Fibroblast of villous mesenchyme (primary cell): ENCODE measurements at regions not wholly inside any gene's neighbourhood (a gene's known extent, or its start where the extent isn't known, plus 50 kb on each side); places are given as distances from the start of the nearest gene placed in this dataset.
"Not testable (repeated sequence)": the region's sequence is repeated elsewhere in the genome, so short reads cannot be mapped to it uniquely, and the experiment has no call there.

ENCODE experiments used
- DNase-seq: peaks from one replicate; pipeline ENCODE4 v3.0.0-alpha.2; 2010; ENCODE audit warnings: low read depth
- H3K4me3 ChIP-seq: 2 replicates; pipeline ENCODE4 v1.5.1; 2011; ENCODE audit warnings: low read depth, mild to moderate bottlenecking, low read length

DNA sequence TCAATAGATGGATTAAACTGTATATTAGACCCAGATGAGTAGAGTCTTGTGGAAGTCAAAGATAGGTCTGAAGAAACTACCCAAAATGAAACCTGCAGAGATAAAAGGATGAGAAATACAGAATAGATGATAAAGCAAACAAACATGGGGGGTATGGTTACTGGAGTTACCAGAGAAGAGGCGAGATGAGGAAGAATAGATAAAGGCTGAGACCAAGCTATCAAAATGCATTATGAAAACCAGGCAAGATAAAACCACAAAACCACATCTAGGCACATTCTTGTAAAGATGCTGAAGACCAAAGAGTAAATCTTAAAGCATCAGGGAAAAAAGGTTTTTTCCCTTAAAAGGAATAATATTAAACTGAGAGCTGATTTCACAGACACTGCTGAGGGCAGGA is 271.8 kb upstream of the NBPF12 start:
- H3K4me3 ChIP-seq, DNase-seq: not testable (repeated sequence)

DNA sequence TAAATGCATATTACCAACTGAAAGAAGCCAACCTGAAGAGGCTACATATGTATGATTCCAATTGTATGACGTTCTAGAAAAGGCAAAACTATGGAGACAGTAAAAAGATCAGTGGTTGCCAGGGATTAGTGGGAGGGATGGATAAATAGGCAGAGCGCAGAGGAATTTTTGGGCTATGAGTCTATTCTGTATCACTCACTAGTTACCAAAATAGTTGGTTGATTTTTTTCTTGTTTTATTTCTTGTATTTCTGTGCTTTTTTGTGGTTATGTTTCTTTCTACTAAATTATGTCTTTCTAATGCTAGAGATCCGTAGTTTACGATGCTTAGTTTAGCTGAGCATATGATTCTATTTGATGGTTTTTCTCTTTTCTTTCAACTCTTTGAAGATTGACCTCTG is 277.9 kb upstream of the NBPF12 start:
- DNase-seq = not testable (repeated sequence)

DNA sequence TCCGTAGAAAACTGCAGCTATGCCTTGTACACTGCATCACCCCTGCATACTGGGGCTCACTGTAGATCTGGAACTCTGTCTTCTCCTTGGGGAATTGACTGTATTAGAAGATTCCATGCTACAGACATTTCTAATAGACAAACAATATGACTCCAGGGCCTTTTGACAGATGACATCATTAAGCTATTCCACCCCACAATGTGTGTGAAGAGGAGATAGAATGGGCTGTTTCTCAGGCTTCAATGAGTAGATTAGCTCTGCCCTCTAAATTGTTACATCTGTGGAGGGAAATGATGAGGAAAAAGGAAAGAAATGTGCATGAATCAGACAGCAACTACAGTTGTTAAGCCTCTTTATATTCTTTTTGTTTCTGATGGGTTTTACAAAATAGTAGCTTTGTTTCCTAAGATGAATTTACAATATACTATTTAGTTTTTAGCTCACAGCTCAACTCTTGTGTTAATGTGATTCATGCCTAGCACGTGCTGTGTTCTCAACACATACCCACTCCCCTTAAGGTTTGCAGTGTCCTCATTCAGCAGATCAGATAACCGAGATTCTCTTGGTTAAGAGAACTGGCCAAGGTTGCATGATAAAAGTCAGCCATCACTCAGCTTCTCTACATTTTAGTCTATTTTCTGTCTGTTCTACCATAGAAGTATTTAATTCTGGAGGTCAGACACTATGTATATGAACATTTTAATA is 281.6 kb upstream of the NBPF12 start:
- H3K4me3 ChIP-seq, DNase-seq: not testable (repeated sequence)

More for the DNA sequence above, 277.9 kb upstream of the NBPF12 start:
- H3K4me3 ChIP-seq = not testable (repeated sequence)

DNA sequence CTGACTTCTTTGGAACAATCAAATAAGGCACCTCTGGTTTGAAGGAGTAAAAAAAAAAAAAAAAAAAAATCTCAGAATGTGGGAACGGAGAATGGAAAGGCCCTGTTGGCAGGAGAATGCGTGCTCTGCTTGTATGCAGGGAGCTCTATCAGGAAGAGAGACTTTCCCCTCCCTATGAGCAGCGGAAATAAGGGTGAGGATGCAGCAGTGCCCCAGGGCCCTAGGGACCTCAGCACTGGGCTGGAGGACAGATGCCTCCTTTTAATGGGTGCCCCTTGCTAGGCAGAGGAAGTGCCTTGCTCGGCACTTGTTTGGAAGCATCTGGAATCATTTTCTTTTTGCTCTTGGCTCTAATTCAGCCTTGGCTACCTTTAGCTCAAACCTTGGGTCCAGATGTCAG is 283.4 kb upstream of the NBPF12 start:
- H3K4me3 ChIP-seq, DNase-seq: not testable (repeated sequence)

DNA sequence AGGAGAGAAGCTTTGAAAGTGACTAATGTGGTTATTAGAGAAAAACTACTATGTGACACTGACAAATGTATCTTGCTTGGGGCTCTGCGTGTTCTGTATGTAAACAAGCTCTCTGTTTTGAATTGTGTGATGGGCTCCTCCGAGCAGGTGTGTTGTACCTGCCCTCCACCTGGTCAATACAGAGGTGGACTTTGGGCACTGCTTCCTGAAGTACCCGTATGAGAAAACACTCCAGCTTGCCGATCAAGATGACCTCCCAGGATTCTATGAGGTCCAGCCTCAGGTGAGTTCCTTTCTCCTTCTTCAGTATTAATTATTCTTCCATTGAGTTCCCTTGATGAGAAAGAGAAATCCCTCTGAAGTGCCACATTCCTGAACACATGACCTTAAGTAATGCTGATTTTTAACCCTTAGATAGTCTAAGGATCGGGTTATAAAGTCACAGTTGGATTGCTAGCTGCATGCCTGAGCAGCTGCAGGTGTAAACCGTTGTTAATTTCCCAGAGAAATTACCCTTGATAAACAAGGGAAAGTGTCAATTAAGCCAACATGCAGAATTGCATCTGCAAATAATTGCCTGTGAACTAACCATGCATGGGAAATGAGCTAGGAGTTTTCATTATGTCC is 292.0 kb upstream of the NBPF12 start:
- not testable (repeated sequence) for H3K4me3 ChIP-seq, DNase-seq

DNA sequence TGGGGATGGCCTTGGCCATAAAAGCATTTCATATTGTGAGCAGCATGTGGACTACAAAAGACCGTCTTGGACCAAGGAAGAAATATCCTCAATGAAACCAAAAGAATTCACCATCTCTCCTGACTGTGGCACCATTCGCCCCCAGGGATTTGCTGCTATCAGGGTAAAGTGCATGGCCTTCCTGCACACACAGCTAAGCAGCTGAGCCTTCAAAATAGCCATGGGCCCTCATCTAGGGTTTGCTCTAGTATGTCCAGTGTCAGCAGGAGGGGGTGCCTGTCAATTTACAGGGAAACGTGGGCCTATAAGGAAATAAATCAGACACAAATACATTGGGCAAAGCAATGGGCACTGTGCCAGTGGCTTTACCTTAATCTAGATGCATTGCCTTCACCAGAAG is 296.6 kb upstream of the NBPF12 start:
- DNase-seq, H3K4me3 ChIP-seq: not testable (repeated sequence)

DNA sequence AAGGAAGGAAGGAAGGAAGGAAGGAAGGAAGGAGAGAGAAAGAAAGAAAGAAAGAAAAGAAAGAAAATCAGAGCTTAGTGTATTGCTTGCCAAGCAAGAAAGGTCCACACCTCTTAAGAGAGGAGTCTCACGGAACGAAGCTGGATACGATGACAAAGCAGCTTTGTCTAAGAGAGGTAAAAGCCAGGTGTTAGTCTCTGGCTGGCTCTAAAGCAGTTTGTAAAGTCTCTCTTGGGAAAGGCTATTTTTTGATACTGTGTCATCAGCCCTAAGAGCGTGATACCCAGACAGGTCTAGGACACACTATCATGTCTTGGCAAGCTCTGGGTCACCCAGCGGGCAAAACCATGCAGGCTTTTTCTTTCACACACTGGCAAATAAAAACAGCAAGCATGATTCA is 297.5 kb upstream of the NBPF12 start:
- not testable (repeated sequence) for DNase-seq, H3K4me3 ChIP-seq

DNA sequence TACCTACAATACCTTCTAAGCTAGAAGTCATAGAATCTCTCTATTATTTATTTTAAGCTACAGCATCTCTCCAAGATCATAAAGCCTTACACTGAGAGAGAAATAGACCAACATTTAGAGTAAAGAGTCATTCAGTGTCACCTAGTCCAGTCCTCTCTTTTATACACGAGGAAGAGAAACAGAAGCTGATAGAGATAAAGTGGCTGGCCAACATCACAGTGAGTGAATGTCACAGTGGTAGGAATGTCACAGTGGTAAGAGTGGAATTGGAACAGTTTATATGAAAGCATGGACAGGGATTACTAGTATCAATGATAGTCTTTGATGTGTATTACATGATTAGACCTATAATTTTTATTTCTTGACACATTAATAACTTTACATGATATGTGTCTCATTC is 307.8 kb upstream of the NBPF12 start:
- not testable (repeated sequence) for DNase-seq, H3K4me3 ChIP-seq

DNA sequence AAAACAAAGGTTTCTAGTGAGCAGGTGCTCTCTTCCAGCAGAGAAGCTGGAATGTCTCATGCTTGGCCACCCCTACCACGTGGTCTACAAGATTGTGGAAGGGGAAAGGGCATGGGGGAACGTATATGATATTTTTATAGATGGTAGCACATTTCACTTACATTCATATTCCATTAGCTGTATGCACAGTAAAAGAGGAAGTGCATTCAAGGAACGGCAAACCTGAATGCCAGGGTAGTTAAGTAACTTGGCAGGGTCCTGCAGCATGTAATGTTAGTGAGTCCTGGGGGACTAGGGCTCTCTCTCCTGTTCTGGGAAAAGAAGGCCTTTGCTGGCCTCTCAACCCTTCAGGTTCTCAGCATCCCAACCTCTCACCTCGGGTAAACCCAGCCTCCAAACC is 319.5 kb upstream of the NBPF12 start:
- DNase-seq, H3K4me3 ChIP-seq: not testable (repeated sequence)

DNA sequence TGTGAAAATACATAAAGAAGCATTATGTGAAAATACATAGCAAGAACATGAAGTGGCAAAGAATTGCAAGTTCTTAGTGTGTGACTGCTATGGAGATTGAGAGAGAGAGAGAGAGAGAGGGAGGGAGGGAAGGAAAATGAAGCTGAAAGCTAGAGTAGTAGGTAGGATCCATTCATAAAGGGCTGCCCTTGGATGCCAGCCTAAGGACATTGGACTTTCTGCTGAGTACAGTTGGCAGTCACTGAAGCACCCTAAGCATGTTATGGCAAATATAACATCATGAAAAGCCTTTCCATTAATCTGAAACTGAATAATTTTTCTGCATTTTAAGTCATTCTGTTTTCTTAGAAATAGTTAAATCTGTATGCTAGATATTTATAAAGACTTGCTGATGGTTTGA is 333.4 kb upstream of the NBPF12 start:
- DNase-seq, H3K4me3 ChIP-seq: not testable (repeated sequence)

DNA sequence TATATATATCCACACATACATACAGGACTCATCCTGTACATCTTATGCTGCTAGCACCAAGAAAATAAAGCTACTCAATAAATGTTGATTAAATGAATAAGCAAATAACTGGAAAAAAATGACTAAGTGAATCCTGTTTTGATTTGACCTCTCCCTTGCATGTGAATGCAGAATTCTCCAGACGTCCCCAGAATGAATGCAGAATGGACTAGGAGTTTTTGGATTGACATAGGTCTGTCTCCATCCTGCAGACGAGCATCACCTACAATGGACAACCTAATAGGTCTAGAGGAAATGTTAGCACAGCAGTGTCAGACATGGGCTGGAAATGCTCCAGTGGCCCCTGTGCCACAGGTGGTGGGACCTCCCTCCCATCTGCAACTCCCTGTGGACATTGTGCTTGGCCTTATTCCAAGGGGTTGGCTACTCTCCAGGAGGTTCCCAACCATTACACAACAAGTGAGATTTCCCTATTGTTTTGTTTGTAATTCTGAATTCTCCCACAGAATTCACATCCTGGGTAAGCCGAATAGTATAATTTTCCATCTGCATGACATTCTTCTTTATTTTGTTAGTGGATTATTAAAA is 337.3 kb upstream of the NBPF12 start:
- H3K4me3 ChIP-seq, DNase-seq: not testable (repeated sequence)

DNA sequence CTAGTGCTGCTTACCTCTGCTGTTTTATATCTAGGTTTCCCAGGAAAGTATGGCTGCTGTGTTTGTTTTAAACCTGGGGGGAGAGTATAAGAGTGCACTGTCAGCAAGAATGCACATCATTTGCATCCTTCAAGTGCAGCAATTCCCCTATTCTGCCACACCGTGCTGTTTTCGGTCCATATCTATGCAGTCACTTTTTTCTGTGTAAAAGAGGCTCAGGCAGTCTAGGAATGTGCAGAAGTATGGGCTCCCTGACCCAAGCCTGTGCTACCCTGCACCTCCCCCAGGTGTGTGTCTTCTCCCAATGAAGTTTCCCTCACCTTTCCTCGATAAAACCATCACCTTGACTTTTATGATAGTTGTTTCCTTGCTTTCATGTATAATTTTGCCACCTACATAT is 338.2 kb upstream of the NBPF12 start:
- DNase-seq = not testable (repeated sequence)

DNA sequence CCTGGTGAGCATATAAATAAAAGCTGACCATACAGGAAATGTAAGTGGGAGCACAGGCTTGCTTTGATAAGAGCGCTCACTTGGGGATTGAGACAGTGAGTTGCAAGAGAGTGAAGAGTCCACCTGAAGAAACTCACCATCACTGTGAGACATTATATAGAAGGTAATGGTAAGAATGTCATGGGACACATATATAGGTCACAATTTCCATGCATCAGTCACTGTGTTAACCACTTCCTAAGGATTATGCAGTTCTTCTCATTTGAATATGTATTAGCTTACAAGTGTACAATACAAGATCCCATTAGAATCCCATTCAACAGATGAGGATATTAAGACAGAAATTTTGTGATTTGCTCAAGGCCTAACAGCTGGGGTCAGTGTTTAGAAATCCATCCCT is 352.4 kb upstream of the NOTCH2NLA start:
- not testable (repeated sequence) for H3K4me3 ChIP-seq, DNase-seq

More for the DNA sequence above, 338.2 kb upstream of the NBPF12 start:
- H3K4me3 ChIP-seq = not testable (repeated sequence)

DNA sequence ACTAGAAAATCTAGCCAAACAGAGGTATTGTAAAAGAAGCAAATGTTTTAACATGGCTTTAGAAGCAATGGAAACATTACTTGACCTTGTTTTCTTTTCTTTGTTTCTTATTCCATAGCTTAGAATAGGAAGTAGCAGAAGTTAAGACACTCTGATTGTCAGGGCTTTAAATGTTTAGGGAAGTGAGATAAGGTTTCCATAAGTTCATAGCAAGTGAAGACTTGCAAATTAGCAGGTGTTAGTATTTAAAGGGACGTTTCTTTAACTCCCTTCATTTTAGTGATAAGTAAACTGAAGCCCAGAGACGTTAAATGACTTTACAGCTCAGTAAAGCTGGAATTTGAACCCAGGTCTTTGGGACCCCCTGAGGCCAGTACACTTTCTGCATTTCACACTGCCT is 338.7 kb upstream of the NOTCH2NLA start:
- H3K4me3 ChIP-seq, DNase-seq: not testable (repeated sequence)

DNA sequence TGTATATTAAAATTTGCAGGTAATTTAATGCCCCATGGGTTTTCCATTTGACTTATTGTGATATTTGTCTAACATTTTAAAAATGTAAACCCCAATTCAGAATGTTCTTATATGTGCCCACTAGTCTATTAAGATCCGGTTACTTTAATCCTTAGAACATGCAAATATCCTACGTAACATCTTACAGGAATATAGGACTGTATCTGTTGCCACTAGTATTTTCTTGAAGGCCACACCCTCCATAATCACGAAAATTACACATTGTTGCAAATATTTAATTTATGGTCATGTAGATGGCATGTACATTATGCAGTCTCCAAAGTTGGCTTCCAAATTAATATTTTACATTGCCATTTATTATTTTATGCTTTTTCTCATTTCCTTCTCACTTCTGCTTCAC is 329.2 kb upstream of the NOTCH2NLA start:
- not testable (repeated sequence) for H3K4me3 ChIP-seq, DNase-seq

DNA sequence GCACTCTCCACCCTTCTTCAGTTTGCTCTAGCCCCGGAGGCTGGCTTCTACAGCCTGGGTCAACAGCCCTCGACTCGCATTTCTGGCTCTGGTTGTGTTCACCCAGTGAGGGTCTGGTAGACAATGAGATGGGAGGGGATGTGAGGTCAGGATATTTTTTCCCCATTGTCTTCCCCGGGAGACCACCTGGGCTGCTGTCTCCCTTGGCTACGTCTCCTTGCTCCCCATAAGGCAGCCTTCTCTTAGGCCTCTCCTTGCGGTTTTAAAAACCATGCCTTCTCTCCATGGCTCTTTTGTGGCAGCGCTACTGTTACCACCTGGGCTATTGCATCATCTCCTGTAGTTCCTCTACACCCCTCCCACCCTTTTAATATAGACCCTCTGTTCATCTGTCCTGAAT is 327.6 kb upstream of the NOTCH2NLA start:
- not testable (repeated sequence) for H3K4me3 ChIP-seq, DNase-seq

DNA sequence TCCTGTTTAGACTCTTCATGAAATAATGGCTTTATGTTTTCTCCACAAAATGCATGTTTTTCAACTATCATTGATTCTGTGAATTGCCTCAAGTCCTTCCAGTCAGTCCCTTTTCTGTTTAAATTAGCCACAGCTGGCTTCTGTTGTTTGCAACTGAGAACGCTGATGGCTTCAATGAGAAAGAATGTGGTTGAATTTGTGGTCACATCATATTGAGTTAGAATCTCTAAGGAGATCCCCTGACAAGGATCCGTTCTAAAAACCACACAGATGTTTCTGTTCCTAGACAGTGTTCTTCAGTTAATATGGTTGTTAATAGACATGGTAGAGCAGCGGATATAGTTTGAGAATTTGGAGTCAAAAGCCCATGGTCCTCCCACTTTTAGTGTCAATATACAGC is 323.6 kb upstream of the NOTCH2NLA start:
- not testable (repeated sequence) for H3K4me3 ChIP-seq, DNase-seq

DNA sequence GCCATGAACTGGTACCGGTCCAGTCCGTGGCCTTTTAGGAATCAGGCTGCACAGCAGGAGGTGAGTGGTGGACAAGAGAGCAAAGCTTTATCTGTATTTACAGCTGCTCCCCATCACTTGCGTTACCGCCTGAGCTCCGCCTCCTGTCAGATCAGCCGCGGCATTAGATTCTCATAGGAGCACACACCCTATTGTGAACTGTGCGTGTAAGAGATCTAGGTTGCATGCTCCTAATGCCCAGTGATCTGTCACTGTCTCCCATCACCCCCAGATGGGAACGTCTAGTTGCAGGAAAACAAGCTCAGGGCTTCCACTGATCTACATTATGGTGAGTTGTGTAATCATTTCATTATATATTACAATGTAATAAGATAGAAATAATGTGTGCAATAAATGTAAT is 319.9 kb upstream of the NOTCH2NLA start:
- not testable (repeated sequence) for DNase-seq, H3K4me3 ChIP-seq

DNA sequence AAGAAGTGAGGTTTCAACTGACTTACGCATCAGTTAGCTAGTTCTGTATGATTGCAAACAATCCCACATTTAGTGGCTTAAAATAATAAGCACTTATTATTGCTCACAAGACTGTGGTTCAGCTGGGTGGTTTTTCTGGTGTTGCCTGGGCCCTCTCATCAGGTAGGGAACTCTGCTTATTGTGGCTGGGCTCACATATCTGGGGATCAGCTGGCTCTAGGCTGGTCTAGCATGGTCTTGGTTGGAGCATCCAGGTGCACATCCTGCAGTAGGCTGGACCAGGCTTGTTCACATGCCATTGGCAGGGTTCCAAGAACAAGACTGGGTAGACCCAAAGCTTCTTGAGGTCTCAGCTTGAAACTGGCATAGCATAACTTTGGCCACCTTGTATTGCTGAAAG is 317.4 kb upstream of the NOTCH2NLA start:
- not testable (repeated sequence) for DNase-seq, H3K4me3 ChIP-seq

DNA sequence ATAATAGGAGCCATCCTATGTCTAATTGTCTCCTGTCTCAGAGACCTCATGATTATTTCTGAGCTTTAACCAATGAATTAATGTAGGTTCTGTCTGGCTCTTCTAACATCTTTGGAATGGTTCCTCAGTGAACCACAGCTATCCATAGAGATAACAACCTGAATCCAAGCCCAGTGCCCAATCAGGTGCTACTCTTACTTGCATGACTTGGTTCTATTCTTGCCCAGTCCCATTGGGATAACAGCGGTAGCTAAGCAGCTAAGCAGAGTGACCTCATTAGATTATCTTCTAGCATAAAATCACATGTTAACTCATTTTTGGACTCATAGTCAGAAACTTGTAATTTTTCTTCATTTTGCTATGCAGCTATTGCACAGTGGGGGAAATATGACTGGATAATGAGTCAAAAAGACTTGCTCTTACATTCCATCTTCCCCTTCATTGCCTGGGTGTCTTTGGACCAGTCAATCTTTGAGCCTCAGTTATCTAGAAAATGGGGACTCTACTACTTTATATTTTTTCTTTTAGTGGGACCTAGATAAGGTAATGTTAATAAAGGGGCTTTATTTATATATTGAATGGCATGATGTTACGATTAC is 309.1 kb upstream of the NOTCH2NLA start:
- H3K4me3 ChIP-seq, DNase-seq: not testable (repeated sequence)
